Adipocyte (in vitro differentiated cells): ENCODE measurements at regions not wholly inside any gene's neighbourhood (a gene's known extent, or its start where the extent isn't known, plus 50 kb on each side); places are given as distances from the start of the nearest gene placed in this dataset.

ENCODE experiments used
- DNase-seq: peaks from one replicate; pipeline ENCODE4 v3.0.0-alpha.2; 2015; ENCODE audit warnings: low read depth
- H3K27me3 ChIP-seq: replicated peaks from 2 replicates; pipeline ENCODE4 v1.7.0; 2013; ENCODE audit warnings: mild to moderate bottlenecking, low read length, moderate library complexity; ENCODE audit not compliant: control insufficient read depth, insufficient read depth
- H3K36me3 ChIP-seq: 2 replicates; pipeline ENCODE4 v1.7.0; 2013; ENCODE audit warnings: low read length, mild to moderate bottlenecking, moderate library complexity; ENCODE audit not compliant: control insufficient read depth, insufficient read depth, severe bottlenecking
- H3K4me1 ChIP-seq: 2 replicates; pipeline ENCODE4 v1.7.0; 2013; ENCODE audit warnings: mild to moderate bottlenecking, low read length, moderate library complexity; ENCODE audit not compliant: control insufficient read depth, insufficient read depth
- H3K4me3 ChIP-seq: 2 replicates; pipeline ENCODE4 v1.7.0; 2013; ENCODE audit warnings: mild to moderate bottlenecking, low read length, moderate library complexity
- H3K9ac ChIP-seq: 2 replicates; pipeline ENCODE4 v1.7.0; 2013; ENCODE audit warnings: mild to moderate bottlenecking, low read length, moderate library complexity
- H3K9me3 ChIP-seq: 2 replicates; pipeline ENCODE4 v1.7.0; 2013; ENCODE audit warnings: mild to moderate bottlenecking, low read length, moderate library complexity; ENCODE audit not compliant: control insufficient read depth

DNA sequence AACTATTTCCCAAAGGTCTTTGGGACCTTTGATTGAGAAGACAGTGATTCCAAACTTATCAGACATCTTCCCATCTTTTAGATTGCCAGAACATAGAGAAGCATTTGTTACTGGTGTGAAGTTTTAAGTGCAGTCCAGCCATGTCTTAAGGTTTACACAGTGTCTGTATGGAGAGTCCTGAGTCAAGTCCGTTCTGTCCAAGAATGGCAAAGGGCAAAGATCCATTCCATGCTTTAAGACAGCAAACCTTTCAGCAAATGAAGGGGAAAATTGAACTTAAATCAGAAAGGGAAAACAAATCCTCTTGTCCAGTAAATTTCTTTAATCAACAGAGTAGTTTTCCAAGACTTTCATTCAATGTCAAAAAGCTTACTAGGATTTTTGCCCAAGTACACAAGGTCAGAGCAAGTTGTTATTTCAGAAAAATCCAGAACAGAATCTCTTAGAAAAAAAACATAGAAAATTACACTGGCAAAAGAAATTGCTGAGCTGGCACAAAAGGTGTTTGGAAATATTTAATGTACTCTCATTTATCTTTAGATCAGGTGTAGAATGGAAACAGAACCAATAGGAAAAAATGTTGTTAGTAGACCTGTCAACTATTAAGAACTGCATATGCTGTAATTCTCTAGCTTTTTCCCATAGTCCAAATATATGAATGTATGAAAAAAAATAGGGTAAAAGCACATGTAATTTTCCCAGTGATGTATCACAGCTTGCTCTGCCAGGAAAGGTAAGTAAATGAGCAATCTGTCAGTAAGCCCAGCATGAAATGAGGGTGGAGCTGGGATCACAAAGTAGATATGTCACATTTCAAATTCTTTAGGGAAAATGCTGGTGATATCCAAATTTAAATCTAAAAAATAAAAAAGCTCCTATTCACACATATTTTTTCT lies 1099.9 kb downstream of the TUSC7 start:
- no peak for DNase-seq

DNA sequence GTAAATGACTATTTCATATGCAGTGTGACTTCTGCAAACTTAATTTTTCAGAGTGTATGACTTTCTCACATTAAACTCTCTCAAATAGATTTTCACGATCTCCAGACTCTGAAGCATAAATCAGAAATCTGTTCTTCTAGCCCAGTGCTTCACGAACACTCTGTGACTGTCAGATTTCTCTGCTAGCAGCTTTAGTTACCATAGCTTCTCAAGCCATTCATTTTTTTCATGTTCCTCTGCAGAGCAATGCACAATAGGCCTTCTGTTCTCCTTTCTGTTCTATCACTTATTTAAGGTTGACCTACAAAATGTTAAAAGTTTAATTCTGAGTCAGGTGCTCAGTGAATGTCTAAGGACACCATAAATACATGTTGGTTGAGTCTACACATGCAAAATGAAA lies 1102.2 kb downstream of the TUSC7 start:
- DNase-seq = no peak
- Histone ChIP-seq H3K4me1 (peaks cover 11% of the 10 kb centered on the region), H3K4me3 (no peak overlapping the region), H3K27me3 (no peaks in the 10 kb centered on the region), H3K36me3 (no peaks in the 10 kb centered on the region), H3K9ac (no peak overlapping the region), H3K9me3 (no peaks in the 10 kb centered on the region)

More for the DNA sequence above, 1099.9 kb downstream of the TUSC7 start:
- H3K27me3 ChIP-seq = no peaks in the 10 kb centered on the region
- H3K9me3 ChIP-seq = no peaks in the 10 kb centered on the region
- H3K4me1 ChIP-seq = no peaks in the 10 kb centered on the region
- H3K4me3 ChIP-seq = no peak overlapping the region
- no peaks in the 10 kb centered on the region for H3K36me3 ChIP-seq
- no peak overlapping the region for H3K9ac ChIP-seq

DNA sequence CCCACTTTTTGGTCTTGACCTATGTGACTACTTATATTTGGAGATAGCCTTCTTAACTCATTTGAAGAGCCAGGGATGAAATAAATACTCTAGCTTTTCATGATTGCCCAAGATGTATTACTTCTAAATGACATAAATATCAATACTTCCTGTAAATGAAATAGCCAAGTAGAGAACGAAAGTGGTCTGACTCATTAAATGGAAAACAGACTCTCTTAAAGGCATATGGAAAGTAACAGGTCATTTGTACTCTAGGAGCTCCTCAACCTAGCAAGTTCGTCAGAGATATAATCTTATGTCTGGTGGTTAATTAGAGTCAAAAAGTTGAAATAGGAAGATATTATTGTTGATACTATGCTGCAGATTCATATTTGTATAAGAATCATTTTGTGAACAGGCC lies 1105.4 kb downstream of the TUSC7 start:
- no peak overlapping the region for H3K9ac ChIP-seq
- H3K36me3 ChIP-seq = no peaks in the 10 kb centered on the region
- H3K9me3 ChIP-seq = no peaks in the 10 kb centered on the region
- peaks cover 11% of the 10 kb centered on the region for H3K4me1 ChIP-seq
- H3K27me3 ChIP-seq = no peaks in the 10 kb centered on the region
- DNase-seq = peak; percentile 70
- H3K4me3 ChIP-seq = peak overlapping the region; percentile 26

DNA sequence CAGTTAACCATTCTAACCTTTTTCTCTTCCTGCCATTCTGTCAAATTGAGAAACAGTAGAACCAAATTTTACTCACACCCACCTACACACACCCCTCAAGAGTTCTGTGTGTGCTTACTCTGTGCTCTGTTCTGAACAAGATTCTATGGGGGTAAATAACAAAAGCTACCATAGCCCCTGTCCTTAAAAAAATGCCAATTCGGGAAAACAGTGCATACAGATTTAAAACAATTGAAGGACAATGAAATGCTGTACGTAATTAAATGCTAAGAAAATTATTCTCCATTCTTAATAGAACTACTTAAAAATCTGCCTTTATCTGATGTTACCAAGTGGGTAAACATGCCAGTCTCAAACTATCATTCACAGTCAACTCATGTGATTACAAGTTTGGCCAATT lies 1107.5 kb downstream of the TUSC7 start:
- DNase-seq = no peak
- Histone ChIP-seq H3K9me3 (no peaks in the 10 kb centered on the region), H3K4me1 (peaks cover 18% of the 10 kb centered on the region), H3K4me3 (no peak overlapping the region), H3K9ac (no peak overlapping the region), H3K27me3 (no peaks in the 10 kb centered on the region), H3K36me3 (no peaks in the 10 kb centered on the region)

DNA sequence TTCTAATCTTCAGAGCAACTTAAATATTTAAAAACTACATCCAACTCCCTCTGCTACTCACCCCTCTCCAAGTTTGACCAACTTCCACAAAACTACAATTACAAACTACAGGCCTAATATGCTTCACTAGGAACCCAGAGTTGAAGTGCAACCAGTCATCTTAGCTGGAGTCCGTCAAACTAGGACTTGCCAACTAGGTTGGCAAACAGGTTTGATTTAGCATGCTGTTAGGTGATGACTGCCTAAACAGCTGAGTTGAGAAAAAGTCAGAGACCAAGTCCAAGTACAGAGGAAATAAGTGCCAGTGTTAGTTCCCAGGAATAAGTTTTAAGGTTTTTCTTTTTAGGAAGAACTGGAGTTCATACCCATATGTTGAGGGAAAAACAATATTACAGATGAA lies 1109.0 kb downstream of the TUSC7 start:
- H3K27me3 ChIP-seq = no peaks in the 10 kb centered on the region
- H3K9me3 ChIP-seq = no peaks in the 10 kb centered on the region
- no peak overlapping the region for H3K9ac ChIP-seq
- H3K36me3 ChIP-seq = no peaks in the 10 kb centered on the region
- H3K4me1 ChIP-seq = peaks cover 18% of the 10 kb centered on the region
- no peak overlapping the region for H3K4me3 ChIP-seq
- DNase-seq = no peak

DNA sequence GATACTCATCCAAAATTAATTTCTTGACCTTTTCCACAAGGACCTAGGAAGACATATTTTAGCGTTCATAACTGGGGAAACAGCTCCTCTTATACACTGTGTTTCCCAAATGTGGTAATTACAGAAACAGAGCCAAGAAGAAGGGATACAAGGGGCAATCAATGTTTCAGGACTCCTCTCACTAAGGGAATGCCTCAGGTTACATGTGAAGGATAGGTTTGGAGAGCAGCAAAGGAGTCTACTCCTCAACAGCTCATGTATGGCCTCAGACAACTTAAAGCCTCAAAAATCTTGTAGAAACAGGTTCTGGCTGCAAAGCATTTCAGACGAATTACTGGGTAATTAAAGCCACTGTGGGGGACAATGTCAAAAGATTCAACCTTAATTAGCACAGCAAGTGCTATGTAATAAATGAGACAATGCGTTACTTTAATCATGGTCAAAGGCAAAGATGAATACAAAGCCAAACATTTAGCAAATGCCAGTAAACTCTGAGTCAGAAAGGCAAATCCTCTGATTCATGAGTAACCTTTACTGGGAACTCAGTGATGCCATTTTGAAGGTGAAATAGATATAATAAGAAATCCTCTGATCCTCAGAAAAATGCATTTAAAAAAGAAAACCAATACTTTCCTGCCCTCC lies 1111.2 kb downstream of the TUSC7 start:
- H3K36me3 ChIP-seq = no peaks in the 10 kb centered on the region
- no peak overlapping the region for H3K4me3 ChIP-seq
- H3K9ac ChIP-seq = no peak overlapping the region
- H3K27me3 ChIP-seq = no peaks in the 10 kb centered on the region
- DNase-seq = peak; percentile 54
- H3K4me1 ChIP-seq = peaks cover 8% of the 10 kb centered on the region
- H3K9me3 ChIP-seq = no peaks in the 10 kb centered on the region

DNA sequence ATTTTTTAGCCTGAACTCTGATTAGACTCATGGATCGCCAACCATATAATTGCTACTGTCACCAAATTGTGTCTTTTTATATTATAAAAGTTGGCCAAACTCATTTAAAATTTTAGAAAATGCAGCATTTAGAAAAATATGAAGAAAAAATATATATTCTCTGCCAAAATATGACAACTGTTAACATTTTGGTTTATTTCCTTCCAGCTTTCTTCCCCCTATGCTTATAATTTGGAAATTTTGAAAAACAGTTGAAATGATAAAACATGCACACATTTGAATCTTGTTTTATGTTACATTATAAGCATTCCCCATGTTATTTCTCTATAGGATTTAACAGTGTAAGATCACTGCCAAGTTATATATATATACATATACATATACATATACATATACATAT lies 1112.8 kb downstream of the TUSC7 start:
- no peak overlapping the region for H3K9ac ChIP-seq
- DNase-seq = no peak
- no peaks in the 10 kb centered on the region for H3K9me3 ChIP-seq
- no peaks in the 10 kb centered on the region for H3K36me3 ChIP-seq
- no peaks in the 10 kb centered on the region for H3K27me3 ChIP-seq
- H3K4me1 ChIP-seq = peaks cover 8% of the 10 kb centered on the region
- H3K4me3 ChIP-seq = no peak overlapping the region

DNA sequence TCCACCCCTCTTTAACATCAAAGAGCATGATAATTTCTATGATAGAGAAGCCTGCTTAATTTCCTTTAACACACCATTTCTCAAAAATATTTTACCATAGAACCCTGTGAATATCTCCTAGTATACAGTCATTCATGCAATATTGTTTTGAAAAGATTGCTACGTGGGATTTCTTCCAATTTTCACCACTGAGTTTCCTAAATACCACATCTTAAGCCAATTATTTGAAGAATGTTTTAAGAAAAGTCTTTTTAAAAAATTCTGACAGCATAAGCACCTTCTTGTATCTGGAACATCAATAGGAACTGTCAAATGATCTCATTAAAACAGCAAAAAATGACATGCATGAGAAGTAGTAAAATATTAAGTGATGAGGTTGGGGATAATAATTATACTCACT lies 1126.7 kb downstream of the TUSC7 start:
- no peak overlapping the region for H3K4me3 ChIP-seq
- no peak overlapping the region for H3K9ac ChIP-seq
- no peaks in the 10 kb centered on the region for H3K4me1 ChIP-seq
- no peaks in the 10 kb centered on the region for H3K9me3 ChIP-seq
- H3K36me3 ChIP-seq = no peaks in the 10 kb centered on the region
- peak; percentile 47 for DNase-seq
- H3K27me3 ChIP-seq = no peaks in the 10 kb centered on the region

DNA sequence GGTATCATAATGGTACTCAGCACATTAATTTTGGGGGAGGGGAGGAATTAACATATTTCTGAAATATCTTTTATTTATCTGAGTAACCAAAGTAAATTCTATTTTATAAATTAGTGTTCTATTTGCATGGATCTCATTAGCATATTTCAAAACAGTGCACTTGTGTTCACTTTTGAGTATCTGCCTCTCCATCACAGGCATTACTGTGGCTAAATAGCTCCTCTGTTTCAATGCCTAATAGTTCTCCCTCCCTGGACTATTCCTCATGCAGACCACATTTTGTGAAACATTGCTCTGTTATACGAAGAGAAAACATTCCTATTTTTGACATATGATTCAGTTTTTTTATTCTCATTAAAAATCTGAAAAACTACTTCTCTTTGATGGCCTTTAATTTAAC lies 1127.8 kb downstream of the TUSC7 start:
- Histone ChIP-seq H3K4me1 (no peaks in the 10 kb centered on the region), H3K36me3 (no peaks in the 10 kb centered on the region), H3K9me3 (no peaks in the 10 kb centered on the region), H3K9ac (no peak overlapping the region), H3K27me3 (no peaks in the 10 kb centered on the region), H3K4me3 (no peak overlapping the region)
- no peak for DNase-seq

DNA sequence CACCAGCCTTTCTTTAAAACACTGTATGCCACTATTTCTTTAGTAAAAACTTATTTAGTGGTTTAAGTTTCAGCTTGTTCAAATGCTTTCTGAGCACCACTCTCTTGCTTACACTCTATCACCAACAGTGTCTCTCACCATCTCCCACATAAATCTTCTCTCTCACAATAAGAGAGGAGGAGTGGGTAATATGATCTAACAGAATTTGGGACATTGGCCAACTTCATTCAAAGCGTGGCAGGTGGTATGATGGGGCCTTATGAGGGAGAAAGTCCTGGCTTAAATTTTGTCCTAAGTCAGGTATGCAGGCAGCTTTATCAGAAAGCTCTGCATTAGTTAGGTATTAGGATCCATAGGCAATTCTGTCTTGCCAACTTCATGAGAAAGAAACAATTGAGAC lies 1132.5 kb downstream of the TUSC7 start:
- no peaks in the 10 kb centered on the region for H3K36me3 ChIP-seq
- H3K9ac ChIP-seq = no peak overlapping the region
- H3K4me3 ChIP-seq = no peak overlapping the region
- DNase-seq = no peak
- H3K4me1 ChIP-seq = no peaks in the 10 kb centered on the region
- no peaks in the 10 kb centered on the region for H3K9me3 ChIP-seq
- H3K27me3 ChIP-seq = no peaks in the 10 kb centered on the region

DNA sequence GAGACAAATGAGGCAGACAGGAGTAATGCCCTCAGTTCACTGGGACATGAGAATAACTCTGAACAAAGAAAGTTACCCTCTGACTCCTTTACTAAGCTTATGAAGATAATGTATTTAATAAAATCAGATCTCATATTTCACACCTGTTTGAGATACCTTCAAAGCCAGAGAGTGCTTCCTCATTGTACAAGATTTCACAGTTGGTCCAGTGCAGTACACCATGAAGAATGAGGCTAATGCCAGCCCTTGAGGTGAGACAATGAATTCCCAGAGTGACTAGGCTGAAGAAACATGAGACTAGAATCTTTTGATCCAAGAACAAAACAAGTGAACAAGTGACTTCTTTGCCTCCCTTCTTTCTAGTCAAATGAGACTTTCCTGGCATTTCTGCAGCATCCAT lies 1133.8 kb downstream of the TUSC7 start:
- Histone ChIP-seq H3K36me3 (no peaks in the 10 kb centered on the region), H3K9ac (no peak overlapping the region), H3K4me3 (no peak overlapping the region), H3K4me1 (no peaks in the 10 kb centered on the region), H3K9me3 (no peaks in the 10 kb centered on the region), H3K27me3 (no peaks in the 10 kb centered on the region)
- DNase-seq = no peak
